ENCODE measurements at regions not wholly inside any gene's neighbourhood (a gene's known extent, or its start where the extent isn't known, plus 50 kb on each side); places are given as distances from the start of the nearest gene placed in this dataset.

- no peaks in the 10 kb centered on the region for H3K9me2 ChIP-seq (replicated peaks; ENCODE audit: insufficient read depth, low read length)
- no peak overlapping the region for H3K9ac ChIP-seq (ENCODE audit: low read length)
- no peak overlapping the region for H3K4me3 ChIP-seq (ENCODE audit: low read length)
- H3K27ac ChIP-seq (ENCODE audit: low read length): no peak overlapping the region
- no peaks in the 10 kb centered on the region for H3K9me3 ChIP-seq (ENCODE audit: low read length)
- no peaks in the 10 kb centered on the region for H3K79me2 ChIP-seq (ENCODE audit: low read length)
- no peaks in the 10 kb centered on the region for H3K36me3 ChIP-seq (ENCODE audit: insufficient read depth, low read length)
- no peak overlapping the region for H2AFZ ChIP-seq (ENCODE audit: low read length)
- H4K20me1 ChIP-seq (ENCODE audit: insufficient read depth, low read depth, low read length): no peaks in the 10 kb centered on the region
- H3K4me2 ChIP-seq (ENCODE audit: low read depth, low read length, poor library complexity, severe bottlenecking): no peak overlapping the region
- no peaks in the 10 kb centered on the region for H3K4me1 ChIP-seq (ENCODE audit: low read length)
- H3K27me3 ChIP-seq (ENCODE audit: low read length): no peaks in the 10 kb centered on the region
- no peak for DNase-seq
Observed at GRCh38 chr19:31906111-31906871, 439.1 kb upstream of the ZNF507 start.

GRCh38 chr19:31907661-31908060 lies 437.7 kb upstream of the ZNF507 start:
- H3K9me3 ChIP-seq (ENCODE audit: low read length): no peaks in the 10 kb centered on the region
- H3K9ac ChIP-seq (ENCODE audit: low read length): no peak overlapping the region
- H3K27ac ChIP-seq (ENCODE audit: low read length): no peak overlapping the region
- no peak overlapping the region for H3K4me3 ChIP-seq (ENCODE audit: low read length)
- no peak for DNase-seq
- no peak overlapping the region for H2AFZ ChIP-seq (ENCODE audit: low read length)
- H3K4me1 ChIP-seq (ENCODE audit: low read length): no peaks in the 10 kb centered on the region
- no peak overlapping the region for H3K4me2 ChIP-seq (ENCODE audit: low read depth, low read length, poor library complexity, severe bottlenecking)
- H4K20me1 ChIP-seq (ENCODE audit: insufficient read depth, low read depth, low read length): no peaks in the 10 kb centered on the region
- H3K9me2 ChIP-seq (replicated peaks; ENCODE audit: insufficient read depth, low read length): no peaks in the 10 kb centered on the region
- H3K79me2 ChIP-seq (ENCODE audit: low read length): no peaks in the 10 kb centered on the region
- no peaks in the 10 kb centered on the region for H3K27me3 ChIP-seq (ENCODE audit: low read length)
- no peaks in the 10 kb centered on the region for H3K36me3 ChIP-seq (ENCODE audit: insufficient read depth, low read length)

GRCh38 chr19:31908080-31908479 lies 437.3 kb upstream of the ZNF507 start:
- Histone ChIP-seq H3K36me3 (ENCODE audit: insufficient read depth, low read length) (no peaks in the 10 kb centered on the region), H3K9ac (ENCODE audit: low read length) (no peak overlapping the region), H3K9me3 (ENCODE audit: low read length) (no peaks in the 10 kb centered on the region), H3K9me2 (replicated peaks; ENCODE audit: insufficient read depth, low read length) (no peaks in the 10 kb centered on the region), H3K4me2 (ENCODE audit: low read depth, low read length, poor library complexity, severe bottlenecking) (no peak overlapping the region), H3K4me3 (ENCODE audit: low read length) (no peak overlapping the region), H3K27ac (ENCODE audit: low read length) (no peak overlapping the region), H3K27me3 (ENCODE audit: low read length) (no peaks in the 10 kb centered on the region), H3K4me1 (ENCODE audit: low read length) (no peaks in the 10 kb centered on the region), H2AFZ (ENCODE audit: low read length) (no peak overlapping the region), H3K79me2 (ENCODE audit: low read length) (no peaks in the 10 kb centered on the region), H4K20me1 (ENCODE audit: insufficient read depth, low read depth, low read length) (no peaks in the 10 kb centered on the region)
- no peak for DNase-seq

- Histone ChIP-seq H3K4me1 (ENCODE audit: low read length) (no peaks in the 10 kb centered on the region), H3K36me3 (ENCODE audit: insufficient read depth, low read length) (no peaks in the 10 kb centered on the region), H4K20me1 (ENCODE audit: insufficient read depth, low read depth, low read length) (no peaks in the 10 kb centered on the region), H3K9me2 (replicated peaks; ENCODE audit: insufficient read depth, low read length) (no peaks in the 10 kb centered on the region), H3K79me2 (ENCODE audit: low read length) (no peaks in the 10 kb centered on the region), H3K9ac (ENCODE audit: low read length) (no peak overlapping the region), H3K4me2 (ENCODE audit: low read depth, low read length, poor library complexity, severe bottlenecking) (no peak overlapping the region), H3K4me3 (ENCODE audit: low read length) (no peak overlapping the region), H3K27me3 (ENCODE audit: low read length) (no peaks in the 10 kb centered on the region), H3K27ac (ENCODE audit: low read length) (no peak overlapping the region), H2AFZ (ENCODE audit: low read length) (no peak overlapping the region), H3K9me3 (ENCODE audit: low read length) (no peaks in the 10 kb centered on the region)
- no peak for DNase-seq
Observed at GRCh38 chr19:31908496-31909225, 436.7 kb upstream of the ZNF507 start.

- no peaks in the 10 kb centered on the region for H3K9me2 ChIP-seq (replicated peaks; ENCODE audit: insufficient read depth, low read length)
- no peaks in the 10 kb centered on the region for H3K9me3 ChIP-seq (ENCODE audit: low read length)
- no peak overlapping the region for H2AFZ ChIP-seq (ENCODE audit: low read length)
- no peaks in the 10 kb centered on the region for H3K79me2 ChIP-seq (ENCODE audit: low read length)
- no peaks in the 10 kb centered on the region for H3K27me3 ChIP-seq (ENCODE audit: low read length)
- no peak overlapping the region for H3K4me2 ChIP-seq (ENCODE audit: low read depth, low read length, poor library complexity, severe bottlenecking)
- no peak overlapping the region for H3K4me3 ChIP-seq (ENCODE audit: low read length)
- H4K20me1 ChIP-seq (ENCODE audit: insufficient read depth, low read depth, low read length): no peaks in the 10 kb centered on the region
- H3K27ac ChIP-seq (ENCODE audit: low read length): no peak overlapping the region
- no peak overlapping the region for H3K9ac ChIP-seq (ENCODE audit: low read length)
- H3K36me3 ChIP-seq (ENCODE audit: insufficient read depth, low read length): no peaks in the 10 kb centered on the region
- H3K4me1 ChIP-seq (ENCODE audit: low read length): no peaks in the 10 kb centered on the region
- DNase-seq: no peak
Observed at GRCh38 chr19:31910224-31910623, 435.2 kb upstream of the ZNF507 start.

- H3K36me3 ChIP-seq (ENCODE audit: insufficient read depth, low read length): no peaks in the 10 kb centered on the region
- H3K27ac ChIP-seq (ENCODE audit: low read length): no peak overlapping the region
- no peaks in the 10 kb centered on the region for H3K9me2 ChIP-seq (replicated peaks; ENCODE audit: insufficient read depth, low read length)
- H3K9ac ChIP-seq (ENCODE audit: low read length): no peak overlapping the region
- H3K79me2 ChIP-seq (ENCODE audit: low read length): no peaks in the 10 kb centered on the region
- H3K27me3 ChIP-seq (ENCODE audit: low read length): no peaks in the 10 kb centered on the region
- H3K9me3 ChIP-seq (ENCODE audit: low read length): no peaks in the 10 kb centered on the region
- no peaks in the 10 kb centered on the region for H4K20me1 ChIP-seq (ENCODE audit: insufficient read depth, low read depth, low read length)
- no peaks in the 10 kb centered on the region for H3K4me1 ChIP-seq (ENCODE audit: low read length)
- no peak overlapping the region for H2AFZ ChIP-seq (ENCODE audit: low read length)
- no peak overlapping the region for H3K4me3 ChIP-seq (ENCODE audit: low read length)
- no peak overlapping the region for H3K4me2 ChIP-seq (ENCODE audit: low read depth, low read length, poor library complexity, severe bottlenecking)
- DNase-seq: no peak
Observed at GRCh38 chr19:31911577-31911976, 433.8 kb upstream of the ZNF507 start.

GRCh38 chr19:31913103-31913661 lies 432.2 kb upstream of the ZNF507 start:
- no peak overlapping the region for H3K9ac ChIP-seq (ENCODE audit: low read length)
- H3K9me2 ChIP-seq (replicated peaks; ENCODE audit: insufficient read depth, low read length): no peaks in the 10 kb centered on the region

GRCh38 chr19:31930401-31930800 lies 415.0 kb upstream of the ZNF507 start:
- DNase-seq: no peak
- Histone ChIP-seq H3K79me2 (ENCODE audit: low read length) (no peaks in the 10 kb centered on the region), H3K4me1 (ENCODE audit: low read length) (no peaks in the 10 kb centered on the region), H4K20me1 (ENCODE audit: insufficient read depth, low read depth, low read length) (no peaks in the 10 kb centered on the region), H3K27ac (ENCODE audit: low read length) (no peak overlapping the region), H3K9me3 (ENCODE audit: low read length) (no peaks in the 10 kb centered on the region), H3K9me2 (replicated peaks; ENCODE audit: insufficient read depth, low read length) (no peaks in the 10 kb centered on the region), H3K4me2 (ENCODE audit: low read depth, low read length, poor library complexity, severe bottlenecking) (no peak overlapping the region), H3K9ac (ENCODE audit: low read length) (no peak overlapping the region), H2AFZ (ENCODE audit: low read length) (no peak overlapping the region), H3K27me3 (ENCODE audit: low read length) (no peaks in the 10 kb centered on the region), H3K36me3 (ENCODE audit: insufficient read depth, low read length) (no peaks in the 10 kb centered on the region), H3K4me3 (ENCODE audit: low read length) (no peak overlapping the region)

More at GRCh38 chr19:31913103-31913661, 432.2 kb upstream of the ZNF507 start:
- Histone ChIP-seq H2AFZ (ENCODE audit: low read length) (no peak overlapping the region), H3K4me3 (ENCODE audit: low read length) (no peak overlapping the region), H3K27ac (ENCODE audit: low read length) (no peak overlapping the region), H4K20me1 (ENCODE audit: insufficient read depth, low read depth, low read length) (no peaks in the 10 kb centered on the region), H3K36me3 (ENCODE audit: insufficient read depth, low read length) (no peaks in the 10 kb centered on the region), H3K9me3 (ENCODE audit: low read length) (no peaks in the 10 kb centered on the region), H3K27me3 (ENCODE audit: low read length) (no peaks in the 10 kb centered on the region), H3K4me2 (ENCODE audit: low read depth, low read length, poor library complexity, severe bottlenecking) (no peak overlapping the region), H3K4me1 (ENCODE audit: low read length) (no peaks in the 10 kb centered on the region), H3K79me2 (ENCODE audit: low read length) (no peaks in the 10 kb centered on the region)
- no peak for DNase-seq
